ENCODE measurements at regions not wholly inside any gene's neighbourhood (a gene's known extent, or its start where the extent isn't known, plus 50 kb on each side); places are given as distances from the start of the nearest gene placed in this dataset.

GRCh38 chr7:155209478-155210319 lies 88.0 kb upstream of the INSIG1 start:
- Histone ChIP-seq H3K36me3 (ENCODE audit: control insufficient read depth in 2 of 3, insufficient read depth in 3 of 3, low read length in 3 of 3) (no peaks in the 10 kb centered on the region), H3K4me3 (ENCODE audit: low read length in 3 of 3) (no peak overlapping the region), H3K9me3 (ENCODE audit: control insufficient read depth in 2 of 3, insufficient read depth in 1 of 3, low read length in 3 of 3) (no peaks in the 10 kb centered on the region), H3K27ac (ENCODE audit: low read depth in 2 of 2, low read length in 2 of 2) (no peak overlapping the region), H3K27me3 (ENCODE audit: control insufficient read depth, insufficient read depth, low read length) (no peaks in the 10 kb centered on the region), H3K9ac (ENCODE audit: low read length in 3 of 3) (peak overlapping the region in 1 of 3 donors; percentile 2), H3K4me1 (ENCODE audit: control insufficient read depth in 2 of 3, insufficient read depth in 2 of 3, low read depth in 1 of 3, low read length in 3 of 3) (peaks cover 0 to 10% (median 4%) of the 10 kb centered on the region in 3 donors)
- TF ChIP-seq CTCF (IDR thresholded peaks at IDR 0.05; ENCODE audit: borderline replicate concordance, extremely low read depth, insufficient read depth) = no peak
- peak in 4 of 5 donors; percentile 68 to 80 (median 72) for DNase-seq
- intact Hi-C loops (cut with DNase I) = no loop called here
- FAIRE-seq = no peak

DNA sequence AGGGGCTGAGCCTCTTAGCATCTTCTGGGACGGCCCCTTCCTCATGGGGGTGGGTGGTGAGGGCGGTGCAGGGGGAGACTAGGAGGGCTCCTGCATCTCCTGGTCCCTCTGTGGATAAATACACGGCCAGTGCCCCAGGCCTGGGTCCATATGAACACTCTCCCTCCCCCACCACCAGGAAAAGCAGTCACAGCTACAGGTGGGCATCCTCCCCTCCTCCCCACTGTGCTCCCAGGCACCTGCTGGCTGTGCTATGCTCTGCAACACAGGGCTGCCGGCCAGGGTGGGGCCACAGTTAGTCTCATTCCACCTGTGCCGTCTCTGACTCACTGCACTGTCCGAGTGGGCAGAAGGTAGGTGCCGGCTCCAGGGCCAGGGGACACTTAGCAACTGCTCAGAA lies 87.3 kb upstream of the INSIG1 start:
- Histone ChIP-seq H3K4me3 (ENCODE audit: low read length in 3 of 3) (no peak overlapping the region), H3K36me3 (ENCODE audit: control insufficient read depth in 2 of 3, insufficient read depth in 3 of 3, low read length in 3 of 3) (no peaks in the 10 kb centered on the region), H3K27me3 (ENCODE audit: control insufficient read depth, insufficient read depth, low read length) (no peaks in the 10 kb centered on the region), H3K9ac (ENCODE audit: low read length in 3 of 3) (no peak overlapping the region), H3K27ac (ENCODE audit: low read depth in 2 of 2, low read length in 2 of 2) (no peak overlapping the region), H3K4me1 (ENCODE audit: control insufficient read depth in 2 of 3, insufficient read depth in 2 of 3, low read depth in 1 of 3, low read length in 3 of 3) (peaks cover 0 to 11% (median 4%) of the 10 kb centered on the region in 3 donors), H3K9me3 (ENCODE audit: control insufficient read depth in 2 of 3, insufficient read depth in 1 of 3, low read length in 3 of 3) (no peaks in the 10 kb centered on the region)
- TF ChIP-seq CTCF (IDR thresholded peaks at IDR 0.05; ENCODE audit: borderline replicate concordance, extremely low read depth, insufficient read depth) = no peak
- DNase-seq = peak in 2 of 5 donors; percentile 19 to 56
- intact Hi-C loops (cut with DNase I) = no loop called here
- FAIRE-seq = no peak

DNA sequence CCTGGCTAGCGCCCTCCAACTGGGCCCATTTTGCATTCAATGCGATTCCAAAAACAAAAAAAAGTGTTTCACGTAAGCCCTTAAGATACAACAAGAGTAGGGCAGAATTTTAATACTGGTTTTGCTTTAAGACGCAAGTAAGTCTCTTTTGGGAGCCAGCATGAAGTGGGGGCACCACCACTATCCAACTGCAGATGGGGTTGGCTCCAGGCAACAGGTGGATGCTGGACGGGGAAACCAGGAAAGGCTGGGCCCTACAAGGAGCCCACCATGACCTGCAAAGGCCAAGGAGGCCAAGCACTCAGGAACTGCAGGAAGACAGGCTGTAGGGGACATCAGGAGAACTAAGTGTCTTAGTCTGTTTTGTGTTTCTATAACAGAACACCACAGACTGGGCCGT lies 86.5 kb upstream of the INSIG1 start:
- H3K4me3 ChIP-seq (ENCODE audit: low read length in 3 of 3) = no peak overlapping the region
- H3K9me3 ChIP-seq (ENCODE audit: control insufficient read depth in 2 of 3, insufficient read depth in 1 of 3, low read length in 3 of 3) = no peaks in the 10 kb centered on the region
- no peak for FAIRE-seq
- TF ChIP-seq CTCF (IDR thresholded peaks at IDR 0.05; ENCODE audit: borderline replicate concordance, extremely low read depth, insufficient read depth) = no peak
- H3K9ac ChIP-seq (ENCODE audit: low read length in 3 of 3) = no peak overlapping the region
- DNase-seq = peak in 1 of 5 donors; percentile 4
- intact Hi-C loops (cut with DNase I) = no loop called here
- H3K36me3 ChIP-seq (ENCODE audit: control insufficient read depth in 2 of 3, insufficient read depth in 3 of 3, low read length in 3 of 3) = no peaks in the 10 kb centered on the region
- H3K27me3 ChIP-seq (ENCODE audit: control insufficient read depth, insufficient read depth, low read length) = no peaks in the 10 kb centered on the region
- no peak overlapping the region for H3K27ac ChIP-seq (ENCODE audit: low read depth in 2 of 2, low read length in 2 of 2)
- H3K4me1 ChIP-seq (ENCODE audit: control insufficient read depth in 2 of 3, insufficient read depth in 2 of 3, low read depth in 1 of 3, low read length in 3 of 3) = peaks cover 0 to 9% (median 0%) of the 10 kb centered on the region in 3 donors

Data from kidney (tissue), 13 donors.